Activated T-cell treated with anti-CD3 and anti-CD28 coated beads, Interleukin-2, amount 50 U/mL, for 24 hours (primary cell): ENCODE measurements at regions not wholly inside any gene's neighbourhood (a gene's known extent, or its start where the extent isn't known, plus 50 kb on each side); places are given as distances from the start of the nearest gene placed in this dataset.

Source experiments
- DNase-seq: peaks from one replicate; pipeline ENCODE4 v3.0.0-alpha.2; 2020
- H3K27ac Mint-ChIP-seq: 2 replicates; pipeline ENCODE4 v1.8.0; 2020; ENCODE audit warnings: mild to moderate bottlenecking, mixed read lengths
- H3K27me3 Mint-ChIP-seq: 2 replicates; pipeline ENCODE4 v1.8.0; 2020; ENCODE audit warnings: mixed read lengths
- H3K36me3 Mint-ChIP-seq: 2 replicates; pipeline ENCODE4 v1.8.0; 2020; ENCODE audit warnings: low read depth, mixed read lengths
- H3K4me1 Mint-ChIP-seq: 2 replicates; pipeline ENCODE4 v1.8.0; 2020; ENCODE audit warnings: low read depth, mixed read lengths
- H3K4me3 Mint-ChIP-seq: 2 replicates; pipeline ENCODE4 v1.8.0; 2020; ENCODE audit warnings: mild to moderate bottlenecking, moderate library complexity, mixed read lengths
- H3K9me3 Mint-ChIP-seq: 2 replicates; pipeline ENCODE4 v1.8.0; 2020; ENCODE audit warnings: mixed read lengths

GRCh38 chr5:146254223-146254622 is 50.8 kb downstream of the RBM27 start:
- Mint-ChIP-seq H3K9me3 (no peaks in the 10 kb centered on the region), H3K4me1 (peaks cover 14% of the 10 kb centered on the region), H3K27ac (no peak overlapping the region), H3K4me3 (no peak overlapping the region), H3K27me3 (no peaks in the 10 kb centered on the region), H3K36me3 (peaks cover 77% of the 10 kb centered on the region)
- DNase-seq: no peak

- Mint-ChIP-seq H3K36me3 (peaks cover 86% of the 10 kb centered on the region), H3K9me3 (no peaks in the 10 kb centered on the region), H3K27ac (no peak overlapping the region), H3K4me3 (no peak overlapping the region), H3K4me1 (no peaks in the 10 kb centered on the region), H3K27me3 (no peaks in the 10 kb centered on the region)
- DNase-seq: no peak
Measured at GRCh38 chr5:146273109-146273508, 65.5 kb upstream of the POU4F3 start.

GRCh38 chr5:146283344-146283761 is 55.3 kb upstream of the POU4F3 start:
- peaks cover 76% of the 10 kb centered on the region for H3K36me3 Mint-ChIP-seq
- H3K4me1 Mint-ChIP-seq: peaks cover 7% of the 10 kb centered on the region

GRCh38 chr5:146284016-146284415 is 54.6 kb upstream of the POU4F3 start:
- peaks cover 7% of the 10 kb centered on the region for H3K4me1 Mint-ChIP-seq

More at GRCh38 chr5:146283344-146283761, 55.3 kb upstream of the POU4F3 start:
- Mint-ChIP-seq H3K9me3 (no peaks in the 10 kb centered on the region), H3K27ac (peak overlapping the region; percentile 29), H3K4me3 (no peak overlapping the region), H3K27me3 (no peaks in the 10 kb centered on the region)
- no peak for DNase-seq

More at GRCh38 chr5:146284016-146284415, 54.6 kb upstream of the POU4F3 start:
- H3K27ac Mint-ChIP-seq: peak overlapping the region; percentile 3
- peaks cover 73% of the 10 kb centered on the region for H3K36me3 Mint-ChIP-seq
- no peaks in the 10 kb centered on the region for H3K27me3 Mint-ChIP-seq
- no peak for DNase-seq
- no peak overlapping the region for H3K4me3 Mint-ChIP-seq
- H3K9me3 Mint-ChIP-seq: no peaks in the 10 kb centered on the region
